ENCODE measurements at regions not wholly inside any gene's neighbourhood (a gene's known extent, or its start where the extent isn't known, plus 50 kb on each side); places are given as distances from the start of the nearest gene placed in this dataset.
A peak's percentile ranks its signal among the peaks of the same experiment; 100 is the strongest.
"Not testable (repeated sequence)": the region's sequence is repeated elsewhere in the genome, so short reads cannot be mapped to it uniquely, and the experiment has no call there.

- Histone ChIP-seq H3K9me3 (replicated peaks in 1 of 3) (no peaks in the 10 kb centered on the region), H3K4me1 (replicated peaks in 1 of 2) (no peaks in the 10 kb centered on the region), H3K36me3 (replicated peaks in 1 of 2) (no peaks in the 10 kb centered on the region), H3K27ac (no peak overlapping the region), H3K4me3 (no peak overlapping the region), H3K27me3 (no peaks in the 10 kb centered on the region)
- WGBS, 4 donors = 28 to 33% (median 31%) methylated on average over 5 of the region's 5 CpGs
- intact Hi-C loops (cut with DNase I) = no loop called here
- DNase-seq = peak in 1 of 7 donors; percentile 13
- no peak for TF ChIP-seq CTCF (IDR thresholded peaks at IDR 0.05)
- no peak for TF ChIP-seq POLR2A (IDR thresholded peaks at IDR 0.05)
Measured at GRCh38 chr1:31485166-31485565, 72.2 kb downstream of the SERINC2 start.

GRCh38 chr1:31487143-31487542, 74.1 kb downstream of the SERINC2 start:
- WGBS, 4 donors = 84 to 87% (median 86%) methylated on average over 3 of the region's 3 CpGs
- Histone ChIP-seq H3K27me3 (no peaks in the 10 kb centered on the region), H3K27ac (no peak overlapping the region), H3K4me3 (no peak overlapping the region), H3K36me3 (replicated peaks in 1 of 2) (no peaks in the 10 kb centered on the region), H3K4me1 (replicated peaks in 1 of 2) (no peaks in the 10 kb centered on the region), H3K9me3 (replicated peaks in 1 of 3) (no peaks in the 10 kb centered on the region)
- TF ChIP-seq CTCF (IDR thresholded peaks at IDR 0.05) = no peak
- no peak for TF ChIP-seq POLR2A (IDR thresholded peaks at IDR 0.05)
- intact Hi-C loops (cut with DNase I) = no loop called here
- no peak for DNase-seq

GRCh38 chr1:31487721-31488293, 74.8 kb downstream of the SERINC2 start:
- H3K4me3 ChIP-seq = no peak overlapping the region
- TF ChIP-seq CTCF (IDR thresholded peaks at IDR 0.05) = no peak
- TF ChIP-seq POLR2A (IDR thresholded peaks at IDR 0.05) = no peak
- WGBS, 4 donors = 84 to 87% (median 85%) methylated on average over 4 to 5 of the region's 5 CpGs
- intact Hi-C loops (cut with DNase I) = no loop called here
- no peaks in the 10 kb centered on the region for H3K4me1 ChIP-seq (replicated peaks in 1 of 2)
- H3K27ac ChIP-seq = no peak overlapping the region
- no peaks in the 10 kb centered on the region for H3K27me3 ChIP-seq
- DNase-seq = peak in 1 of 7 donors; percentile 31
- H3K9me3 ChIP-seq (replicated peaks in 1 of 3) = no peaks in the 10 kb centered on the region
- no peaks in the 10 kb centered on the region for H3K36me3 ChIP-seq (replicated peaks in 1 of 2)

GRCh38 chr1:31488528-31488927, 75.5 kb downstream of the SERINC2 start:
- Histone ChIP-seq H3K36me3 (replicated peaks in 1 of 2) (no peaks in the 10 kb centered on the region), H3K4me1 (replicated peaks in 1 of 2) (no peaks in the 10 kb centered on the region), H3K27me3 (no peaks in the 10 kb centered on the region), H3K27ac (no peak overlapping the region), H3K4me3 (no peak overlapping the region), H3K9me3 (replicated peaks in 1 of 3) (no peaks in the 10 kb centered on the region)
- no peak for DNase-seq
- no peak for TF ChIP-seq CTCF (IDR thresholded peaks at IDR 0.05)
- TF ChIP-seq POLR2A (IDR thresholded peaks at IDR 0.05) = no peak
- intact Hi-C loops (cut with DNase I) = no loop called here
- 81 to 89% (median 84%) methylated on average over 4 of the region's 4 CpGs for WGBS, 4 donors

GRCh38 chr1:31489575-31489974, 76.6 kb downstream of the SERINC2 start:
- H3K27me3 ChIP-seq; H3K36me3 ChIP-seq (replicated peaks in 1 of 2); H3K27ac ChIP-seq; intact Hi-C loops (cut with DNase I); H3K9me3 ChIP-seq (replicated peaks in 1 of 3); H3K4me3 ChIP-seq; H3K4me1 ChIP-seq (replicated peaks in 1 of 2); DNase-seq: not testable (repeated sequence)
- 69 to 87% (median 80%) methylated on average over 3 of the region's 3 CpGs for WGBS, 4 donors

- WGBS, 4 donors = 39 to 52% (median 44%) methylated on average over 1 of the region's 1 CpG
Measured at GRCh38 chr1:31490596-31490995, 77.6 kb downstream of the SERINC2 start.

GRCh38 chr1:31495351-31495750, 81.0 kb upstream of the TINAGL1 start:
- H3K27ac ChIP-seq; H3K36me3 ChIP-seq (replicated peaks in 1 of 2); intact Hi-C loops (cut with DNase I); H3K4me3 ChIP-seq; H3K27me3 ChIP-seq; H3K9me3 ChIP-seq (replicated peaks in 1 of 3); DNase-seq: not testable (repeated sequence)
- 86 to 96% (median 93%) methylated on average over 5 of the region's 5 CpGs for WGBS, 4 donors
- peaks cover 0 to 12% of the 10 kb centered on the region in 2 donors for H3K4me1 ChIP-seq (replicated peaks in 1 of 2)

More at GRCh38 chr1:31490596-31490995, 77.6 kb downstream of the SERINC2 start:
- H3K9me3 ChIP-seq (replicated peaks in 1 of 3); DNase-seq; H3K4me1 ChIP-seq (replicated peaks in 1 of 2); H3K4me3 ChIP-seq; intact Hi-C loops (cut with DNase I); H3K36me3 ChIP-seq (replicated peaks in 1 of 2); H3K27ac ChIP-seq; H3K27me3 ChIP-seq: not testable (repeated sequence)
